ENCODE measurements at regions not wholly inside any gene's neighbourhood (a gene's known extent, or its start where the extent isn't known, plus 50 kb on each side); places are given as distances from the start of the nearest gene placed in this dataset.

DNA sequence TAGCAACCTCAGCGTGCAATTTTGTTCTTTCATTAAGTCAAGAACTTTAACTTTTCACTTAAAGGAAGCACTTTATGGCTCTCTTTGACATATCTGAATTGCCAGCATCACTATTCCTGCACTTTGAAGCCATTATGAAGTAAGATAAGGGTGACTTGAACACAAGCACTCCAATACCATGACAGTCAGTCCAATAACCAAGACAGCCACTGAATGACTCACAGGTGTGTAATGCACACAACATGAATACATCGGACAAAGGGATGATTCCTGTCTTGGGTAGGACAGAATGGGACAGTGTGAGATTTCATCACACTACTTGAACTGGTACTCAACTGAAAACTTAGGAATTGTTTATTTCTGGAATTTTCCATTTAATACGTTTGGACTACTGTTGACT, 233.7 kb upstream of the IPO5 start:
- H3K4me1 Mint-ChIP-seq: no peaks in the 10 kb centered on the region
- H3K9me3 Mint-ChIP-seq: no peaks in the 10 kb centered on the region
- H3F3A ChIP-seq (replicated peaks; ENCODE audit: low read depth): no peaks in the 10 kb centered on the region
- no peak overlapping the region for H3K4me3 ChIP-seq
- H4K20me1 ChIP-seq (replicated peaks; ENCODE audit: insufficient read depth): no peaks in the 10 kb centered on the region
- DNase-seq (ENCODE audit: low spot score) (no peak), ATAC-seq (no peak)
- H2AFZ ChIP-seq: no peak overlapping the region
- no peaks in the 10 kb centered on the region for H3K4me1 ChIP-seq (ENCODE audit: insufficient read depth)
- no peak overlapping the region for H3K27ac Mint-ChIP-seq
- H3K4me2 ChIP-seq: no peak overlapping the region
- H3K9me2 ChIP-seq (ENCODE audit: insufficient read depth): no peaks in the 10 kb centered on the region
- no peak overlapping the region for H3K27ac ChIP-seq (ENCODE audit: low read depth)
- no peaks in the 10 kb centered on the region for H3K36me3 ChIP-seq (ENCODE audit: insufficient read depth)
- TF ChIP-seq STAT1 (IDR thresholded peaks at IDR 0.05; ENCODE audit: unreplicated experiment): no peak
- TF ChIP-seq, protein P1, sequence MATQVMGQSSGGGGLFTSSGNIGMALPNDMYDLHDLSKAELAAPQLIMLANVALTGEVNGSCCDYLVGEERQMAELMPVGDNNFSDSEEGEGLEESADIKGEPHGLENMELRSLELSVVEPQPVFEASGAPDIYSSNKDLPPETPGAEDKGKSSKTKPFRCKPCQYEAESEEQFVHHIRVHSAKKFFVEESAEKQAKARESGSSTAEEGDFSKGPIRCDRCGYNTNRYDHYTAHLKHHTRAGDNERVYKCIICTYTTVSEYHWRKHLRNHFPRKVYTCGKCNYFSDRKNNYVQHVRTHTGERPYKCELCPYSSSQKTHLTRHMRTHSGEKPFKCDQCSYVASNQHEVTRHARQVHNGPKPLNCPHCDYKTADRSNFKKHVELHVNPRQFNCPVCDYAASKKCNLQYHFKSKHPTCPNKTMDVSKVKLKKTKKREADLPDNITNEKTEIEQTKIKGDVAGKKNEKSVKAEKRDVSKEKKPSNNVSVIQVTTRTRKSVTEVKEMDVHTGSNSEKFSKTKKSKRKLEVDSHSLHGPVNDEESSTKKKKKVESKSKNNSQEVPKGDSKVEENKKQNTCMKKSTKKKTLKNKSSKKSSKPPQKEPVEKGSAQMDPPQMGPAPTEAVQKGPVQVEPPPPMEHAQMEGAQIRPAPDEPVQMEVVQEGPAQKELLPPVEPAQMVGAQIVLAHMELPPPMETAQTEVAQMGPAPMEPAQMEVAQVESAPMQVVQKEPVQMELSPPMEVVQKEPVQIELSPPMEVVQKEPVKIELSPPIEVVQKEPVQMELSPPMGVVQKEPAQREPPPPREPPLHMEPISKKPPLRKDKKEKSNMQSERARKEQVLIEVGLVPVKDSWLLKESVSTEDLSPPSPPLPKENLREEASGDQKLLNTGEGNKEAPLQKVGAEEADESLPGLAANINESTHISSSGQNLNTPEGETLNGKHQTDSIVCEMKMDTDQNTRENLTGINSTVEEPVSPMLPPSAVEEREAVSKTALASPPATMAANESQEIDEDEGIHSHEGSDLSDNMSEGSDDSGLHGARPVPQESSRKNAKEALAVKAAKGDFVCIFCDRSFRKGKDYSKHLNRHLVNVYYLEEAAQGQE (IDR thresholded peaks at IDR 0.05; ENCODE audit: unreplicated experiment): no peak
- no peak for TF ChIP-seq CREB1 (CRISPR knock-in tag; IDR thresholded peaks at IDR 0.05; ENCODE audit: low read depth)
- TF ChIP-seq EZH2phosphoT487 (IDR thresholded peaks at IDR 0.05; ENCODE audit: unreplicated experiment): no peak
- H3K27me3 ChIP-seq (ENCODE audit: insufficient read depth): no peaks in the 10 kb centered on the region
- no peaks in the 10 kb centered on the region for H3K36me3 Mint-ChIP-seq (ENCODE audit: low read depth)
- peaks cover 2% of the 10 kb centered on the region for H3K27me3 Mint-ChIP-seq (ENCODE audit: insufficient read depth, low read depth, poor library complexity)
- no peaks in the 10 kb centered on the region for H3K79me2 ChIP-seq (replicated peaks; ENCODE audit: insufficient read depth)
- H3K4me3 Mint-ChIP-seq: no peak overlapping the region

DNA sequence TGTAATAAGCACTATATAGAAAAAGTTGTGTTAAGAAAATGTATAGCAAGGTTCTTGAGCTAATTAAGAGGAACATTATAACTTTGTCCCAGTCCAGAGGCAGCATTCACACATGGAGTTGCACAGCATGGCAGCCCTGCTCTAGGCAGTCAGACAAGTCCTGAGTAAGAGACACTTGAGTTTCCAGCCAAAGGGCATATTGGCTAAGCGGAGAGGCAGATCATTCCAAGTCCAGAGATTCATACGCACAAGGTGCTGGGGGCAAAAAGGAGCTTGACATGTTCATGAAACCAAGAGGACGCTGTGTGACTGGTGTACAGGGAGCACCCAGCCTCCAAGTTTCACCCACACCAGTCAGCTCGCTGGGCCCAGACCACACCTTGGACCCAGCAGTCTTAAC, 232.6 kb upstream of the IPO5 start:
- no peak overlapping the region for H3K27ac ChIP-seq (ENCODE audit: low read depth)
- no peaks in the 10 kb centered on the region for H3F3A ChIP-seq (replicated peaks; ENCODE audit: low read depth)
- H3K36me3 Mint-ChIP-seq (ENCODE audit: low read depth): no peaks in the 10 kb centered on the region
- H3K4me2 ChIP-seq: no peak overlapping the region
- no peak overlapping the region for H3K27ac Mint-ChIP-seq
- no peaks in the 10 kb centered on the region for H4K20me1 ChIP-seq (replicated peaks; ENCODE audit: insufficient read depth)
- H3K27me3 ChIP-seq (ENCODE audit: insufficient read depth): no peaks in the 10 kb centered on the region
- no peak overlapping the region for H3K4me3 ChIP-seq
- H3K27me3 Mint-ChIP-seq (ENCODE audit: insufficient read depth, low read depth, poor library complexity): peaks cover 2% of the 10 kb centered on the region
- ATAC-seq: no peak
- no peaks in the 10 kb centered on the region for H3K9me3 Mint-ChIP-seq
- no peaks in the 10 kb centered on the region for H3K36me3 ChIP-seq (ENCODE audit: insufficient read depth)
- no peaks in the 10 kb centered on the region for H3K9me2 ChIP-seq (ENCODE audit: insufficient read depth)
- H3K4me1 Mint-ChIP-seq: no peaks in the 10 kb centered on the region
- no peaks in the 10 kb centered on the region for H3K4me1 ChIP-seq (ENCODE audit: insufficient read depth)
- no peaks in the 10 kb centered on the region for H3K79me2 ChIP-seq (replicated peaks; ENCODE audit: insufficient read depth)
- H2AFZ ChIP-seq: no peak overlapping the region
- no peak overlapping the region for H3K4me3 Mint-ChIP-seq
- DNase-seq (ENCODE audit: low spot score): no peak
- TF ChIP-seq POLR2AphosphoS5 (IDR thresholded peaks at IDR 0.05; ENCODE audit: low read depth): no peak
- TF ChIP-seq, protein P1 (IDR thresholded peaks at IDR 0.05; ENCODE audit: unreplicated experiment): no peak
- TF ChIP-seq, protein P2, sequence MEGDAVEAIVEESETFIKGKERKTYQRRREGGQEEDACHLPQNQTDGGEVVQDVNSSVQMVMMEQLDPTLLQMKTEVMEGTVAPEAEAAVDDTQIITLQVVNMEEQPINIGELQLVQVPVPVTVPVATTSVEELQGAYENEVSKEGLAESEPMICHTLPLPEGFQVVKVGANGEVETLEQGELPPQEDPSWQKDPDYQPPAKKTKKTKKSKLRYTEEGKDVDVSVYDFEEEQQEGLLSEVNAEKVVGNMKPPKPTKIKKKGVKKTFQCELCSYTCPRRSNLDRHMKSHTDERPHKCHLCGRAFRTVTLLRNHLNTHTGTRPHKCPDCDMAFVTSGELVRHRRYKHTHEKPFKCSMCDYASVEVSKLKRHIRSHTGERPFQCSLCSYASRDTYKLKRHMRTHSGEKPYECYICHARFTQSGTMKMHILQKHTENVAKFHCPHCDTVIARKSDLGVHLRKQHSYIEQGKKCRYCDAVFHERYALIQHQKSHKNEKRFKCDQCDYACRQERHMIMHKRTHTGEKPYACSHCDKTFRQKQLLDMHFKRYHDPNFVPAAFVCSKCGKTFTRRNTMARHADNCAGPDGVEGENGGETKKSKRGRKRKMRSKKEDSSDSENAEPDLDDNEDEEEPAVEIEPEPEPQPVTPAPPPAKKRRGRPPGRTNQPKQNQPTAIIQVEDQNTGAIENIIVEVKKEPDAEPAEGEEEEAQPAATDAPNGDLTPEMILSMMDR (conservative IDR thresholded peaks at IDR 0.05; ENCODE audit: low read depth in 2 of 2): no peak
- TF ChIP-seq NANOG (IDR thresholded peaks at IDR 0.05; ENCODE audit: borderline replicate concordance): no peak
